GM19099 (cell line): ENCODE measurements at regions not wholly inside any gene's neighbourhood (a gene's known extent, or its start where the extent isn't known, plus 50 kb on each side); places are given as distances from the start of the nearest gene placed in this dataset.

Experiments used
- POLR2A ChIP-seq: IDR thresholded peaks from 3 replicates; pipeline ENCODE4 v1.6.1; 2011; ENCODE audit warnings: low read depth; ENCODE audit not compliant: insufficient read length; ENCODE audit errors: extremely low read depth

DNA sequence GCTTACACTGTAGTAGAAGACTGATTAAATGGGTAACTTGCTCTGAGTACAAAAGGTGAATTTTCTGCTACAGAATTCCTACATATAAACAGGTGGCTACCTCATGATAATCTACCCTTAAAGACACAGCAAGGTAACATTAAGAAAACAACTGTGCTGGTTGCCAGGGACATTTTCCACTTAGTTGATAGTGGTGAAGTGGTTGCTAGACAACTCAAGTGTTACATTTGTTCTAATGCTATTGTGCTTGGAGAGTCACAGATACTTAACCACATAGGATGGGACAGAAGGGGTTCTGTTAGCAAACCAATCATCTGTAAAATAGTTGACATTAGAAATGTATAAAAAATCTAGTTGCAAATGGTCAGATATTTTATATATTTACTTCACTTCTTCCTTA lies 870.3 kb upstream of the SEL1L start:
- TF ChIP-seq POLR2A, result no peak

- TF ChIP-seq POLR2A, result no peak
Measured at GRCh38 chr14:82410064-82410463, 876.4 kb upstream of the SEL1L start.

DNA sequence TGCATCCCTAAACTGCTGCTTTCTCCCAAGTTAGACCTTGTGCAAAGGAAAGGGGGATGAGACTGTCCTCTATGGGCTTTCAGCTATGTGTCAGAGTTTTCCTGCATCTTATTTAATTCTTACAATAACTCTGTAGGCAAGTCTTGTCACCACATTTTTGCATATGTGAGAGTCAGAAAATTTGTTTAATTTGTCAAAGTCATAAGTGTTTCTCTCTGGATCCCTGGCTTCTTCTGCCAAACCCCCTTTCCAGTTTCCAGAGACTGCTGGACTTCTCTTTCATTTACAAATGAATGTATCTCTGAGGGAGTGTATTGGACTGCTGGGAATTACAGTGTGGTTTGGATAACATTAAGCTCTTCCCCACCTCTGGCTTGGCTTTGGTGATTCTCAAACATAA lies 877.6 kb upstream of the SEL1L start:
- no peak for TF ChIP-seq POLR2A

DNA sequence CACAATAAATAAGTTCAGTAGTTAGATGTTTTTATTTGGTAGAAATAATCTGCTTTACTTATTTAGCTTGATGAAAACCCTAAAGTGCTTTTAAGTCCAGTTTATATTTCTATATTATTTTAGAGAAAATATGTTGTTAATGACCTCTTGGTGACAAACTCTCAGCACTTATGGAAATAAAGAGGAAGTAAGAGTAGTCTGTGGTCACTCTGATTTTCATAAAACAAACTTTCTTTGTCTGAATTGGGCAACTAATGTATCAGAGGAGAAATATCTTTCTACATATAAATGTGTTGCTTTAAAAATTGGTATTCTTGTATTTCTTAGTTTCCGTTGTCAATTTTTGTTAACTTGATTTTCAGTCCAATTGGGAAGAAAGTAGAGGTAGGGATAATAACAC lies 878.9 kb upstream of the SEL1L start:
- TF ChIP-seq POLR2A, result no peak

DNA sequence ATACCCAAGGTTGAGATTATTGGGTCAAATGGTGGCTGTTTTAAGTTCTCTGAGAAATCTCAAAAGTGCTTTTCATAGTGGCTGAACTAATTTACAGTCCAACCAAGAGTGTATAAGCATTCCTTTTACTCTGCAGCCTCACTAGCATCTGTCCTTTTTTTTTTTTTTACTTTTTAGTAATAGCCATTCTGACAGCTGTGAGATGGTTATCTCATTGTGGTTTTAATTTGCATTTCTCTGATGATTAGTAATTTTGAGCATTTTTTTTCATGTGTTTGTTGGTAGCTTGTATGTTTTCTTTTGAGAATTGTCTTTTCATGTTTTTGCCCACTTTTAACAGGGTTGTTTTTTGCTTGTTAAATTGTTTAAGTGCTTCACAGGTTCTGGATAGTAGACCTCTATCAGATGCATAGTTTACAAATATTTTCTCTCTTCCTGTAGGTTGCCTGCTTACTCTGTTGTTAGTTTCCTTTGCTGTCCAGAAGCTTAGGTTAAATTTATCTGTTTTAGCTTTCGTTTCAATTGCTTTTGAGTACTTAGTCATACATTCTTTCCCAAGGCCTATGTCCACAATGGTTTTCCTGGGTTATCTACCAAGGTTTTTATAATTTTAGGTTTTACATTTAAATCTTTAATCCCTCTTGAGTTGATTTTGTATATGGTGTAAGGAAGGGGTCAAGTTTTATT lies 881.3 kb upstream of the SEL1L start:
- TF ChIP-seq POLR2A, result no peak

DNA sequence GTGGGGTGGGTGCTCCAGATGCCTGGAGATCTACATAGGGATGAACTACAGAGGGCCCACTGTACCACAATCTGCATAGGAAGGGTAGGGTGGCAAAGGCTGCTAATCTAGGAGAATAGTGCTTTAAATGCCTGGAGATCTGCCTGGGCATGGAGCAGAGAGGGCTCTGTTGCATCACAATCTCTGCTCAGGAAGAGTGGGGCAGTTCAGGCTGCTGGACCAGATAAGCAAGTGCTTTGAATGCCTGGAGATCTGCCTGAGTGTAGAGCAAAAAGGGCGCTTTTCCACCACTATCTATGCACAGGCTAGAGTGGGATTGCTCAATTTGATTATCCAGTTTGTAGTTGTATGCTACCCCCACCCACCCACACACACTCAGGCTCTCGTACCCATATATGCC lies 886.3 kb upstream of the SEL1L start:
- TF ChIP-seq POLR2A, result no peak

DNA sequence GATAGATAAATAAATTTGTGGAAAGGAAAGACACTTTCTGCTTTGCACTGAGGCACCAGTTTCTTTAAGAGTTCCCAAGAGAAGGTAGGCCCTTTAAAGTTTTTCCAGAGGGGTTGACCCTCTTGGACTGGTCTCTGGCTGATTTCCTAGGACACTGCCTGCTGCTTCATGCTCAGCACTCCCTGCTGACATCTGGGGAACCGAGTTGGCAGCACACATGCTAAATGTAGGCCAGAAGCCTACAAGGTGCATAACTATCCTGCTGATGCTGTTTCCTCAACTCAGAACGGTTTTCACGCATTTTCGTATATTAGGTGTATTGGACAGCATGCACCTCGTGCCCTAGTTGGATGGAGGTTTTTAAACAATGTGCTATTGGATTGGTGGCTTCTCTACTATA lies 887.2 kb upstream of the SEL1L start:
- TF ChIP-seq POLR2A, result no peak

- no peak for TF ChIP-seq POLR2A
Measured at GRCh38 chr14:82421286-82421685, 887.6 kb upstream of the SEL1L start.

- no peak for TF ChIP-seq POLR2A
Measured at GRCh38 chr14:82422230-82422629, 888.6 kb upstream of the SEL1L start.

GRCh38 chr14:82425261-82425660 lies 891.6 kb upstream of the SEL1L start:
- no peak for TF ChIP-seq POLR2A

GRCh38 chr14:82431031-82431430 lies 897.4 kb upstream of the SEL1L start:
- no peak for TF ChIP-seq POLR2A

- TF ChIP-seq POLR2A, result no peak
Measured at GRCh38 chr14:82432301-82433105, 898.9 kb upstream of the SEL1L start.

DNA sequence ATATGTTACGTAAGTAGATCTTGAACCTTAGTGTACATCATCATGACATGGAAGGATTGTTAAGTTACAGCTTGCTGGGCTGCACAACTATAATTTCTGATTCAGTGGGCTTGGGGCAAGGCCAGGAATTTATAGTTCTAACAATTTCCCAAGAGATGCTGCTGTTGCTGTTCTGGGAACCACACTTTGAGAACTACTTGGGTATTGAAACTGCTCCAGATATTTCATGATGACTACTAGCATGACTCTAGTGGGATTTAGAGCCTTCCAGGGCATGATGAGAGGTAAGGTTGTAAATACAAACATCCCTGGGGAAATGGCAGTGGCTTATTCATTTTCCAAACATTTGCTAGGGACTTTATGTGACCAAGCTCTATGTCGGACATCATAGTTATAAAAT lies 904.8 kb upstream of the SEL1L start:
- TF ChIP-seq POLR2A, result no peak

DNA sequence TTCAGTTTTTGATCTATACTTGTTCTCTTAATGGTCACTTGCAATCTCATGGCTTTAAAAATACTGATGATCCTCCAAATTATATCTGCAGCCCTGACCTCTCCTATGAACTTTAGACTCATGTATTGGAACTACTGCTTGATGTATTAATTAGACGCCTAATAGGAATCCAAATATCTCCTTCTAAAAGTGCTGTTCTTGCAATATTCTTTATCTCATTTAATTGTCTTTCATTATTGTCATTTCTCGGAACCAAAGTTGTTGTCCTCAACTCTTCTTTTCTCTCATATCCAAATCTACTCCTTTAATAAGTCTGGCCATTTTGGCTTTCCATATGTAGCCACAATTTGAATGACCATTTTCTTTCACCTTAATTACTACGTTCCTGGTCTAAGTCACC lies 907.6 kb upstream of the SEL1L start:
- no peak for TF ChIP-seq POLR2A

- no peak for TF ChIP-seq POLR2A
Measured at GRCh38 chr14:82445810-82446570, 912.3 kb upstream of the SEL1L start.

DNA sequence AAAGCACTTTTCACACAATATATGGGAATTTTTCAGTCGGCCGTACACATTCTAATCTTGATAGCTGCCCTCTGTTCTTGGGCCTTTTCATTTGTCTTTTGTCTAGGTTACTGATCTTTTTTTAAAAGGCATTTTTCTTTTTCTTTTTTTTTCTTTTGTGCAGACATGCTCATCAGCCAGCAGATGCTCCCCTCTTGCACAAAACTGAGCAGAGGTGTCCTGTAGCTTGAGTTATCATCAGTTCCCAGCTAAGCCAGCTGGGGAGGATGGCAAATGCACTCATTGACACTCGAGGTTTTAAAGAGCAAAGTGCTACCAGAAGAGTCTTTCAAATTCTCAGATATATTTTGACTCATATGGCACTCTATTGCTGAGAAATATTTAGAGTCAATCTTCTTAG lies 913.9 kb upstream of the SEL1L start:
- TF ChIP-seq POLR2A, result no peak
